ENCODE measurements at regions not wholly inside any gene's neighbourhood (a gene's known extent, or its start where the extent isn't known, plus 50 kb on each side); places are given as distances from the start of the nearest gene placed in this dataset.

- no peak for TF ChIP-seq ELF4 (CRISPR knock-in tag; IDR thresholded peaks at IDR 0.05; ENCODE audit: borderline replicate concordance)
- no peak for TF ChIP-seq GTF2F1 (IDR thresholded peaks at IDR 0.05; ENCODE audit: low read length)
- TF ChIP-seq CHD4 (IDR thresholded peaks at IDR 0.05; ENCODE audit: borderline replicate concordance, low read length): no peak
These were observed 88.3 kb downstream of the RPE65 start for GRCh38 chr1:68361346-68361910.
